GM23338 (cell line): ENCODE measurements at regions not wholly inside any gene's neighbourhood (a gene's known extent, or its start where the extent isn't known, plus 50 kb on each side); places are given as distances from the start of the nearest gene placed in this dataset.

ENCODE experiments used
- EZH2 ChIP-seq: fragments of 200-600 bp; sonication (generic); IDR thresholded peaks from one replicate; pipeline ENCODE4 v1.8.0; 2017; ENCODE audit warnings: antibody characterized with exemption, mild to moderate bottlenecking, low read depth; ENCODE audit not compliant: unreplicated experiment
- TF ChIP-seq, protein P1 (sequence below), 2 experiments: fragments of 200-600 bp in 1 of 2; sonication (generic) in 1 of 2; conservative IDR thresholded peaks; 2 replicates each; pipeline versions ENCODE4 v1.5.1 to v1.6.1; 2016 to 2017; ENCODE audit warnings: antibody characterized with exemption in 2 of 2, low read depth in 2 of 2, mild to moderate bottlenecking in 2 of 2, moderate library complexity in 1 of 2
- TF ChIP-seq, protein P2 (sequence below): IDR thresholded peaks from 2 replicates; pipeline ENCODE4 v1.6.1; 2016; ENCODE audit warnings: antibody characterized with exemption

DNA sequence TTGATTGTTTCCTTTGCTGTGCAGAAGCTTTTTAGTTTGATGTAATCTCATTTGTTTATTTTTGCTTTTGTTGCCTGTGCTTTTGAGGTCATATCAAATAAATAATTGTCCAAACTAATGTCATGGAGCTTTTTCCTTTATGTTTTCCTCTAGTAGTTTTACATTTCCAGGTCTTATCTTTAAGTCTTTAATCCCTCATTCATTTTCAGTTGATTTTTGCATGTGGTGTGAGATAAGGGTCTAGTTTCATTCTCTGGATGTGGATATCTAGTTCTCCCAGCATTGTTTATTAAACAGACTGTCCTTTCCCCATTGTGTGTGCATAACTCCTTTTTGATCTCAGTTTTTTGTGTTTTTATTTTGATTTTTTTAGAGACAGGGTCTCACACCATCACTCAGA is 179.1 kb upstream of the STK26 start:
- TF ChIP-seq, protein P1, sequence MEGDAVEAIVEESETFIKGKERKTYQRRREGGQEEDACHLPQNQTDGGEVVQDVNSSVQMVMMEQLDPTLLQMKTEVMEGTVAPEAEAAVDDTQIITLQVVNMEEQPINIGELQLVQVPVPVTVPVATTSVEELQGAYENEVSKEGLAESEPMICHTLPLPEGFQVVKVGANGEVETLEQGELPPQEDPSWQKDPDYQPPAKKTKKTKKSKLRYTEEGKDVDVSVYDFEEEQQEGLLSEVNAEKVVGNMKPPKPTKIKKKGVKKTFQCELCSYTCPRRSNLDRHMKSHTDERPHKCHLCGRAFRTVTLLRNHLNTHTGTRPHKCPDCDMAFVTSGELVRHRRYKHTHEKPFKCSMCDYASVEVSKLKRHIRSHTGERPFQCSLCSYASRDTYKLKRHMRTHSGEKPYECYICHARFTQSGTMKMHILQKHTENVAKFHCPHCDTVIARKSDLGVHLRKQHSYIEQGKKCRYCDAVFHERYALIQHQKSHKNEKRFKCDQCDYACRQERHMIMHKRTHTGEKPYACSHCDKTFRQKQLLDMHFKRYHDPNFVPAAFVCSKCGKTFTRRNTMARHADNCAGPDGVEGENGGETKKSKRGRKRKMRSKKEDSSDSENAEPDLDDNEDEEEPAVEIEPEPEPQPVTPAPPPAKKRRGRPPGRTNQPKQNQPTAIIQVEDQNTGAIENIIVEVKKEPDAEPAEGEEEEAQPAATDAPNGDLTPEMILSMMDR (conservative IDR thresholded peaks at IDR 0.05; ENCODE audit: low read depth in 2 of 2): no peak
- TF ChIP-seq, protein P2, sequence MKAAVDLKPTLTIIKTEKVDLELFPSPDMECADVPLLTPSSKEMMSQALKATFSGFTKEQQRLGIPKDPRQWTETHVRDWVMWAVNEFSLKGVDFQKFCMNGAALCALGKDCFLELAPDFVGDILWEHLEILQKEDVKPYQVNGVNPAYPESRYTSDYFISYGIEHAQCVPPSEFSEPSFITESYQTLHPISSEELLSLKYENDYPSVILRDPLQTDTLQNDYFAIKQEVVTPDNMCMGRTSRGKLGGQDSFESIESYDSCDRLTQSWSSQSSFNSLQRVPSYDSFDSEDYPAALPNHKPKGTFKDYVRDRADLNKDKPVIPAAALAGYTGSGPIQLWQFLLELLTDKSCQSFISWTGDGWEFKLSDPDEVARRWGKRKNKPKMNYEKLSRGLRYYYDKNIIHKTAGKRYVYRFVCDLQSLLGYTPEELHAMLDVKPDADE: no peak
- TF ChIP-seq EZH2: no peak
